Transverse colon (tissue), 4 donors: ENCODE measurements at regions not wholly inside any gene's neighbourhood (a gene's known extent, or its start where the extent isn't known, plus 50 kb on each side); places are given as distances from the start of the nearest gene placed in this dataset.

ENCODE experiments used
- DNase-seq: peaks from one replicate; pipeline ENCODE4 v3.0.0-alpha.2; 2019
- H3K27ac ChIP-seq, 4 donors: fragments of 200-600 bp; sonication (generic); 2 replicates each; pipeline ENCODE4 v1.5.1; 2016 to 2018; ENCODE audit warnings: inconsistent platforms in 4 of 4
- H3K27me3 ChIP-seq: fragments of 200-600 bp; sonication (generic); 2 replicates; pipeline ENCODE4 v1.5.1; 2017; ENCODE audit warnings: inconsistent platforms
- H3K36me3 ChIP-seq, 4 donors: fragments of 200-600 bp; sonication (generic); 2 replicates each; pipeline ENCODE4 v1.5.1; 2017 to 2019; ENCODE audit warnings: inconsistent platforms in 4 of 4
- H3K4me1 ChIP-seq, 4 donors: fragments of 200-600 bp; sonication (generic); 2 replicates each; pipeline ENCODE4 v1.5.1; 2017 to 2020; ENCODE audit warnings: inconsistent platforms in 4 of 4
- H3K4me3 ChIP-seq, 4 donors: fragments of 200-600 bp; sonication (generic); 1 replicate in 1 of 4; 2 replicates in 3 of 4; pipeline versions ENCODE4 v1.5.1 to v1.6.1; 2017 to 2019; ENCODE audit warnings: inconsistent platforms in 4 of 4
- H3K9me3 ChIP-seq, 2 donors: fragments of 200-600 bp; sonication (generic); 2 replicates each; pipeline ENCODE4 v1.5.1; 2017 to 2019; ENCODE audit warnings: inconsistent platforms in 2 of 2
- EP300 ChIP-seq: sonication (generic); formaldehyde crosslinking; IDR thresholded peaks from one replicate; pipeline ENCODE4 v1.6.1; 2017; ENCODE audit warnings: antibody characterized with exemption, low read depth
- POLR2A ChIP-seq: fragments of 450-650 bp; IDR thresholded peaks from one replicate; pipeline ENCODE4 v1.6.1; 2016; ENCODE audit warnings: antibody characterized with exemption, mild to moderate bottlenecking, moderate library complexity
- POLR2AphosphoS5 ChIP-seq, 3 donors: sonication (generic); formaldehyde crosslinking; IDR thresholded peaks; one replicate each; pipeline ENCODE4 v1.6.1; 2016; ENCODE audit warnings: antibody characterized with exemption in 3 of 3
- WGBS, 2 donors: methylation state at CpG; one replicate each; pipeline ENCODE4 v1.1.5; 2018; ENCODE audit warnings: low coverage in 1 of 2; 5-methylcytosine and 5-hydroxymethylcytosine counted together
- in situ Hi-C, 4 donors: fragments of 200-750 bp; cut with MboI; loops; one replicate each; pipeline versions ENCODE4 v1.15.0 to v1.15.1; 2017; ENCODE audit warnings: low sequenced_read_pairs in 3 of 4, low pct_ligation_motif_present in 1 of 4, low pct_unique_long_range_greater_than_20kb in 1 of 4
- intact Hi-C: fragments of 100-400 bp; cut with DNase I; formaldehyde crosslinking; loops from one replicate; pipeline ENCODE4 v1.15.1; 2023; ENCODE audit warnings: low total_unique reads
- TF ChIP-seq, protein P1 (sequence below), 5 experiments: fragments of 200-600 bp in 3 of 5; fragments of 450-650 bp in 2 of 5; sonication (generic) in 3 of 5; IDR thresholded peaks; 1 replicate in 2 of 5; 2 replicates in 3 of 5; pipeline ENCODE4 v1.5.1; 2016 to 2017; ENCODE audit warnings: antibody characterized with exemption in 5 of 5, inconsistent platforms in 3 of 5, mild to moderate bottlenecking in 2 of 5, moderate library complexity in 1 of 5

- 94 to 98% methylated on average over 2 of the region's 2 CpGs for WGBS, 2 donors
- no peaks in the 10 kb centered on the region for H3K9me3 ChIP-seq
- H3K4me3 ChIP-seq: no peak overlapping the region
- no peak overlapping the region for H3K27ac ChIP-seq
- no peaks in the 10 kb centered on the region for H3K27me3 ChIP-seq
- no peaks in the 10 kb centered on the region for H3K4me1 ChIP-seq
- no peak for DNase-seq
- TF ChIP-seq, protein P1, sequence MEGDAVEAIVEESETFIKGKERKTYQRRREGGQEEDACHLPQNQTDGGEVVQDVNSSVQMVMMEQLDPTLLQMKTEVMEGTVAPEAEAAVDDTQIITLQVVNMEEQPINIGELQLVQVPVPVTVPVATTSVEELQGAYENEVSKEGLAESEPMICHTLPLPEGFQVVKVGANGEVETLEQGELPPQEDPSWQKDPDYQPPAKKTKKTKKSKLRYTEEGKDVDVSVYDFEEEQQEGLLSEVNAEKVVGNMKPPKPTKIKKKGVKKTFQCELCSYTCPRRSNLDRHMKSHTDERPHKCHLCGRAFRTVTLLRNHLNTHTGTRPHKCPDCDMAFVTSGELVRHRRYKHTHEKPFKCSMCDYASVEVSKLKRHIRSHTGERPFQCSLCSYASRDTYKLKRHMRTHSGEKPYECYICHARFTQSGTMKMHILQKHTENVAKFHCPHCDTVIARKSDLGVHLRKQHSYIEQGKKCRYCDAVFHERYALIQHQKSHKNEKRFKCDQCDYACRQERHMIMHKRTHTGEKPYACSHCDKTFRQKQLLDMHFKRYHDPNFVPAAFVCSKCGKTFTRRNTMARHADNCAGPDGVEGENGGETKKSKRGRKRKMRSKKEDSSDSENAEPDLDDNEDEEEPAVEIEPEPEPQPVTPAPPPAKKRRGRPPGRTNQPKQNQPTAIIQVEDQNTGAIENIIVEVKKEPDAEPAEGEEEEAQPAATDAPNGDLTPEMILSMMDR (IDR thresholded peaks at IDR 0.05): no peak
- TF ChIP-seq EP300 (no peak), POLR2A (no peak), POLR2AphosphoS5 (IDR thresholded peaks at IDR 0.05) (no peak)
- in situ Hi-C loops (no loop called here), intact Hi-C loops (no loop called here)
- H3K36me3 ChIP-seq: peaks cover 0 to 28% (median 9%) of the 10 kb centered on the region in 4 donors
Measured at GRCh38 chr6:144796070-144796469, 510.9 kb downstream of the UTRN start.

DNA sequence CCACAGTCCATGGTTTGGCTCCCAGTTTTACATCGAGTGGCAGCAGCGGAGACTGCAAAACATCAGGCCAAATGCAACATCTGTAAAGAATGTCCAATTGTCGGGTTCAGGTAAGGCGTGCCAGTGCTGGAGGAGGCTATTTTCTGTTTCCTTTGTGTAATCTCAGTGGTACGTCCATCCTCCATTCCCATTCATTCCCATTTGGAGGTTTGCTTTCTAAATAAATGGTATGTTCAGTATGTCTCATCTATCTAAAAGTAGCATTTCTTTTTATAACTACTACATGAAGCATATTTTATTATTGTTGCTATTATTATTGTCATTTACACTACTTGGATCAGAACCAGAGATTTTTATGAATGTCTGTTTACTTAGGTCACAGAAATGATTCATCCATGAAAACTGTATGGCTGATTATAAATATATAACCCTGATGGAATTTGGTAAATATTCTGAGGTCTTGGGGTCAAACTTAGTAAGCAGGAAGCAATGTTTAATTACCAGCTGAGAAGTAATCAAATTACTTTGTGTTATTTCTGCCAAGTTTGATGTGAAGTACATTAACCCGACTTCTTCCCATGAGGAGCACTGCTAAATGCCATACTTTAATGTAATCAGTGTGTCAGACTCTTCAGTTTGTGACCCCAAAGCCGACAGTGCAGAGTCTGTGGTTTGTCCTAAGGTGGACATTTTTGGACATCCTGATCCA is 512.9 kb downstream of the UTRN start:
- no peaks in the 10 kb centered on the region for H3K4me1 ChIP-seq
- TF ChIP-seq POLR2AphosphoS5 (IDR thresholded peaks at IDR 0.05) (no peak), EP300 (no peak), POLR2A (no peak)
- TF ChIP-seq, protein P1 (IDR thresholded peaks at IDR 0.05): no peak
- no peaks in the 10 kb centered on the region for H3K27me3 ChIP-seq
- DNase-seq: no peak
- intact Hi-C loops: no loop called here
- no peak overlapping the region for H3K4me3 ChIP-seq
- WGBS, 2 donors: 80% methylated on average over 6 to 7 of the region's 7 CpGs
- H3K27ac ChIP-seq: no peak overlapping the region
- in situ Hi-C loops: no loop called here
- peaks cover 0 to 22% (median 9%) of the 10 kb centered on the region in 4 donors for H3K36me3 ChIP-seq
- H3K9me3 ChIP-seq: no peaks in the 10 kb centered on the region

DNA sequence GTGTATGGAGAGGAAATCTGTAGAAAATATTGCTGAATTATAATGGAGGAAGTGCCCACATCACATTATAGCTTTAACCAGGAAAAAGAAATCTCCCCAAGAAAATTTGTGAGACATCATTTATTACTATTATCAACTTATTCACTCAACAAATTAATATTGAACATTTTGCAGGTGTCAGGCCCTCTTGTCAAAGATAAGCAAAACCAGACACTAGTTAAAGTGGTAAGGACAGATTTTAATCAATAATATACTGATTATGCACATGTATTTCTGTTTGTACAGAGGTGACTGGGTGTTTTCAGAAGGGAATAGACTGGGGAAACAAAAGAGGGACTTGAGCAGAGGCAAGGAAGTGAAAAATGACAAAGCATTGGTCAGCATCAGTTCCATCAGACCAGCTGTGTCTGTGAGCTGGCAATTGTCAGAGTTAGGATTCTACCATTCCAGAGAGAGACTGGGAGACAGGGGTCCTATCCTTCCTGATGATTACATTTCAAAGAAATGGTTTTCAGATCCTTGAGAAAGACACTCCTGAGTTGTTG is 519.2 kb downstream of the UTRN start:
- in situ Hi-C loops (no loop called here), intact Hi-C loops (no loop called here)
- peaks cover 0 to 9% (median 0%) of the 10 kb centered on the region in 4 donors for H3K4me1 ChIP-seq
- no peak overlapping the region for H3K27ac ChIP-seq
- TF ChIP-seq EP300 (no peak), POLR2A (no peak), POLR2AphosphoS5 (IDR thresholded peaks at IDR 0.05) (no peak)
- TF ChIP-seq, protein P1 (IDR thresholded peaks at IDR 0.05): no peak
- DNase-seq: no peak
- no peaks in the 10 kb centered on the region for H3K27me3 ChIP-seq
- no peak overlapping the region for H3K4me3 ChIP-seq
- H3K36me3 ChIP-seq: peaks cover 0 to 14% (median 0%) of the 10 kb centered on the region in 4 donors
- H3K9me3 ChIP-seq: no peaks in the 10 kb centered on the region

DNA sequence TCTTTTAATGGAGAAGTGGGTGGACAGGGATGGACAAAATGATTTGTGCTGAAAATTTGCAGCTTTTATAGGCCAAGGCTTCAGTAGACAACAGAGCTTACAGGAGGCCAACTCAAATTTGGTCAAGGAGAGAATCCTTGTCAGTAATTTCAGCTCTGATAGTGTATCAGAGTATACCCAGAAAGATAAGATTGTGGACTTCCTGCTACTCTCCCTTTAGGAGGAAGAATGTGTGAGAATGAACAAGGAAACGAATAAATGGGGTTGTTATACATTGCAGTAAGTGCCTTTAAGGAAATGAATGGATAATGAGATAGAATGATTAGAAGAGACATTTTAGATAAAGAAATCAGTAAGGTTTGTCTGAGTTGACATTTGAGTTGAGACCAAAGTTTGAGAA is 519.9 kb downstream of the UTRN start:
- peaks cover 0 to 9% (median 0%) of the 10 kb centered on the region in 4 donors for H3K4me1 ChIP-seq
- H3K4me3 ChIP-seq: no peak overlapping the region
- peaks cover 0 to 14% (median 0%) of the 10 kb centered on the region in 4 donors for H3K36me3 ChIP-seq
- H3K27ac ChIP-seq: no peak overlapping the region
- intact Hi-C loops (no loop called here), in situ Hi-C loops (no loop called here)
- TF ChIP-seq POLR2AphosphoS5 (IDR thresholded peaks at IDR 0.05): no peak
- no peak for TF ChIP-seq POLR2A
- TF ChIP-seq, protein P1 (IDR thresholded peaks at IDR 0.05): no peak
- no peak for TF ChIP-seq EP300
- WGBS, 2 donors: 29 to 67% methylated on average over 1 of the region's 1 CpG
- H3K9me3 ChIP-seq: no peaks in the 10 kb centered on the region
- no peaks in the 10 kb centered on the region for H3K27me3 ChIP-seq
- DNase-seq: no peak
